ENCODE measurements at regions not wholly inside any gene's neighbourhood (a gene's known extent, or its start where the extent isn't known, plus 50 kb on each side); places are given as distances from the start of the nearest gene placed in this dataset.
"Not testable (repeated sequence)": the region's sequence is repeated elsewhere in the genome, so short reads cannot be mapped to it uniquely, and the experiment has no call there.

- DNase-seq (ENCODE audit: low spot score), result no peak
Measured at GRCh38 chr5:120088412-120088811, 375.7 kb upstream of the PRR16 start.

- no peak for DNase-seq (ENCODE audit: low spot score)
Measured at GRCh38 chr5:120088836-120089235, 375.3 kb upstream of the PRR16 start.

GRCh38 chr5:120091376-120091948 lies 372.6 kb upstream of the PRR16 start:
- no peak for DNase-seq (ENCODE audit: low spot score)

- DNase-seq (ENCODE audit: low spot score), result no peak
Measured at GRCh38 chr5:120092649-120093048, 371.5 kb upstream of the PRR16 start.

- no peak for DNase-seq (ENCODE audit: low spot score)
Measured at GRCh38 chr5:120093178-120093577, 370.9 kb upstream of the PRR16 start.

GRCh38 chr5:120096413-120096812 lies 367.7 kb upstream of the PRR16 start:
- no peak for DNase-seq (ENCODE audit: low spot score)

GRCh38 chr5:120098426-120098825 lies 365.7 kb upstream of the PRR16 start:
- DNase-seq (ENCODE audit: low spot score), result no peak

- DNase-seq (ENCODE audit: low spot score), result no peak
Measured at GRCh38 chr5:120098902-120099535, 365.1 kb upstream of the PRR16 start.

- no peak for DNase-seq (ENCODE audit: low spot score)
Measured at GRCh38 chr5:120101771-120102170, 362.3 kb upstream of the PRR16 start.

GRCh38 chr5:120103495-120103894 lies 360.6 kb upstream of the PRR16 start:
- no peak for DNase-seq (ENCODE audit: low spot score)

GRCh38 chr5:120106912-120107525 lies 357.1 kb upstream of the PRR16 start:
- DNase-seq (ENCODE audit: low spot score), result no peak

GRCh38 chr5:120108586-120109248 lies 355.4 kb upstream of the PRR16 start:
- DNase-seq (ENCODE audit: low spot score), result no peak

- no peak for DNase-seq (ENCODE audit: low spot score)
Measured at GRCh38 chr5:120122703-120123102, 341.4 kb upstream of the PRR16 start.

- DNase-seq (ENCODE audit: low spot score), result no peak
Measured at GRCh38 chr5:120124031-120124430, 340.1 kb upstream of the PRR16 start.

- no peak for DNase-seq (ENCODE audit: low spot score)
Measured at GRCh38 chr5:120124961-120125360, 339.1 kb upstream of the PRR16 start.

- DNase-seq (ENCODE audit: low spot score), result not testable (repeated sequence)
Measured at GRCh38 chr5:120132347-120132746, 331.8 kb upstream of the PRR16 start.

GRCh38 chr5:120134944-120135343 lies 329.2 kb upstream of the PRR16 start:
- DNase-seq (ENCODE audit: low spot score), result no peak

- DNase-seq (ENCODE audit: low spot score), result no peak
Measured at GRCh38 chr5:120137582-120137981, 326.5 kb upstream of the PRR16 start.

GRCh38 chr5:120139039-120139438 lies 325.1 kb upstream of the PRR16 start:
- DNase-seq (ENCODE audit: low spot score), result no peak

- no peak for DNase-seq (ENCODE audit: low spot score)
Measured at GRCh38 chr5:120140501-120140900, 323.6 kb upstream of the PRR16 start.

- no peak for DNase-seq (ENCODE audit: low spot score)
Measured at GRCh38 chr5:120141076-120141475, 323.0 kb upstream of the PRR16 start.

- no peak for DNase-seq (ENCODE audit: low spot score)
Measured at GRCh38 chr5:120146787-120147186, 317.3 kb upstream of the PRR16 start.

- not testable (repeated sequence) for DNase-seq (ENCODE audit: low spot score)
Measured at GRCh38 chr5:120147911-120148310, 316.2 kb upstream of the PRR16 start.
